K562 (cell line): ENCODE measurements at regions not wholly inside any gene's neighbourhood (a gene's known extent, or its start where the extent isn't known, plus 50 kb on each side); places are given as distances from the start of the nearest gene placed in this dataset.

Experiments used
- ARID1B ChIP-seq: fragments of 450-650 bp; IDR thresholded peaks from 2 replicates; pipeline ENCODE4 v1.6.1; 2016; ENCODE audit warnings: antibody characterized with exemption, mild to moderate bottlenecking, inconsistent platforms
- ASH1L ChIP-seq: fragments of 450-650 bp; IDR thresholded peaks from 2 replicates; pipeline ENCODE4 v1.6.1; 2018; ENCODE audit warnings: borderline replicate concordance, mild to moderate bottlenecking, low read depth; ENCODE audit not compliant: partially characterized antibody
- EP300 ChIP-seq: IDR thresholded peaks from 2 replicates; pipeline ENCODE4 v1.6.1; 2012; ENCODE audit warnings: low read length, improper control_type of control experiment
- ETV6 ChIP-seq, 3 experiments: fragments of 150-350 bp in 1 of 3; sonication (generic) in 1 of 3; formaldehyde crosslinking in 1 of 3; IDR thresholded peaks; 2 replicates each; pipeline versions ENCODE4 v1.6.1 to v1.8.0; 2014 to 2022; ENCODE audit warnings: borderline replicate concordance in 2 of 3, low read depth in 2 of 3, antibody characterized with exemption in 1 of 3, low read length in 1 of 3, mild to moderate bottlenecking in 1 of 3, missing genetic modification reagents in 1 of 3
- HDGF ChIP-seq: fragments of 450-650 bp; IDR thresholded peaks from 2 replicates; pipeline ENCODE4 v1.6.1; 2016
- L3MBTL2 ChIP-seq: fragments of 450-650 bp; IDR thresholded peaks from 2 replicates; pipeline ENCODE4 v1.6.1; 2016; ENCODE audit warnings: mild to moderate bottlenecking, moderate library complexity
- MEF2D ChIP-seq: conservative IDR thresholded peaks from 2 replicates; pipeline ENCODE4 v1.6.1; 2016; ENCODE audit warnings: low read depth, missing genetic modification characterization, missing compliant biosample characterization
- MTA2 ChIP-seq: fragments of 450-650 bp; IDR thresholded peaks from 2 replicates; pipeline ENCODE4 v1.6.1; 2016; ENCODE audit warnings: low read depth
- RBM17 ChIP-seq: fragments of 200-400 bp; formaldehyde crosslinking; IDR thresholded peaks from 2 replicates; pipeline ENCODE4 v1.6.1; 2017; ENCODE audit warnings: low read depth, mild to moderate bottlenecking, low read length, borderline replicate concordance
- SMAD4 ChIP-seq: fragments of 250-450 bp; sonication (Bioruptor Pico); conservative IDR thresholded peaks from 2 replicates; pipeline ENCODE4 v1.8.0; 2021; ENCODE audit warnings: inconsistent platforms, mild to moderate bottlenecking, moderate library complexity
- TCF3 ChIP-seq: sonication (generic); formaldehyde crosslinking; IDR thresholded peaks from 2 replicates; pipeline ENCODE4 v1.4.0; 2020; ENCODE audit warnings: mild to moderate bottlenecking, missing genetic modification reagents
- TEAD2 ChIP-seq: fragments of 450-650 bp; IDR thresholded peaks from 2 replicates; pipeline ENCODE4 v1.6.1; 2016; ENCODE audit warnings: missing genetic modification characterization, control low read depth, missing compliant biosample characterization
- TEAD4 ChIP-seq, 2 experiments: sonication (generic) in 1 of 2; formaldehyde crosslinking in 1 of 2; IDR thresholded peaks; 2 replicates each; pipeline versions ENCODE4 v1.6.1 to v1.8.0; 2012 to 2022; ENCODE audit warnings: borderline replicate concordance in 1 of 2, inconsistent platforms in 1 of 2, low read length in 1 of 2, mild to moderate bottlenecking in 1 of 2, missing genetic modification reagents in 1 of 2
- ZNF23 ChIP-seq: fragments of 250-450 bp; sonication (Bioruptor Pico); IDR thresholded peaks from 2 replicates; pipeline ENCODE4 v1.4.0; 2020; ENCODE audit warnings: mild to moderate bottlenecking
- TF ChIP-seq, protein P1 (sequence below): sonication (generic); formaldehyde crosslinking; IDR thresholded peaks from 2 replicates; pipeline ENCODE4 v1.4.0; 2020; ENCODE audit warnings: mild to moderate bottlenecking, missing genetic modification reagents
- TF ChIP-seq, protein P2 (sequence below): sonication (generic); formaldehyde crosslinking; IDR thresholded peaks from 2 replicates; pipeline ENCODE4 v1.8.0; 2022; ENCODE audit warnings: mild to moderate bottlenecking, low read depth, missing genetic modification reagents
- TF ChIP-seq, protein P3 (sequence below): fragments of 450-650 bp; formaldehyde crosslinking; IDR thresholded peaks from 2 replicates; pipeline ENCODE4 v1.4.0; 2022; ENCODE audit warnings: missing genetic modification characterization
- TF ChIP-seq, protein P4 (sequence below): fragments of 250-450 bp; sonication (Bioruptor Pico); IDR thresholded peaks from 2 replicates; pipeline ENCODE4 v1.8.0; 2021; ENCODE audit warnings: borderline replicate concordance, mild to moderate bottlenecking, moderate library complexity; ENCODE audit not compliant: poor library complexity, severe bottlenecking
- TF ChIP-seq, protein P5 (sequence below): fragments of 450-650 bp; IDR thresholded peaks from 2 replicates; pipeline ENCODE4 v1.6.1; 2017; ENCODE audit warnings: antibody characterized with exemption

DNA sequence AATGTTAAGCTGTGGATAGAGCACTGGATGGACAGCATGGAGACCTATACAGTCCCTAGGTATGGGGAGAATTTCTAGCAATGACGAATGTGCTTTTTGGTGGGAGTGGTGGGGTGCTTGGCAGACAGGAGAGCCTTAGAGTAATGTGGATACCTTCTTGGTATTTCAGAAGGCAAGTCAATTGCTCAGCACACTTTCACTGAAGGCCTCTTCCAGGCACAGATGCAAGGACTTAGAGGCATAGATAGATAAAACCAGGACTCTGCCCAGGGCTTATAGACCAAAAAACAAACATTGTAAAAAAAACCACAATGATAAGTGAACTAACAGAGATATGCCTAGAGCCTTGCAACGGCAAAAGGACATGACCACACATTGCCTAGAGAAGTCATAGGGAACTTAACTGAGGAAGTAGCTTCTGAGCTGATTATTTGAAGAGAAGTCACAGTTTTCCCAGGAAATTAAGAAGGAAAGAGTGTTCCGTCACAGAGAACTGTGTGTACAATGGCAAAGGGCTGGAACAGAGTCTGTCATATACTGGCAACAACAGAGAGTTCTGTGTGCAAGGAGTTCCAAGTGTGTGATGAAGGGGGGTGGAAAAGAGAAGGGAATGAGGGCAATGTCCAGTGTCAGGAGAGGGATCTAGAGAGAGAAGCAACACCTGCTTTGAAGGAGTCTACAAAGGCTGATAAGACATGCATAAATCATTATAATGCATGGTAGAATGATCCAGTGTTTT, 65.9 kb upstream of the PICALM start (continued):
- TF ChIP-seq, protein P1, sequence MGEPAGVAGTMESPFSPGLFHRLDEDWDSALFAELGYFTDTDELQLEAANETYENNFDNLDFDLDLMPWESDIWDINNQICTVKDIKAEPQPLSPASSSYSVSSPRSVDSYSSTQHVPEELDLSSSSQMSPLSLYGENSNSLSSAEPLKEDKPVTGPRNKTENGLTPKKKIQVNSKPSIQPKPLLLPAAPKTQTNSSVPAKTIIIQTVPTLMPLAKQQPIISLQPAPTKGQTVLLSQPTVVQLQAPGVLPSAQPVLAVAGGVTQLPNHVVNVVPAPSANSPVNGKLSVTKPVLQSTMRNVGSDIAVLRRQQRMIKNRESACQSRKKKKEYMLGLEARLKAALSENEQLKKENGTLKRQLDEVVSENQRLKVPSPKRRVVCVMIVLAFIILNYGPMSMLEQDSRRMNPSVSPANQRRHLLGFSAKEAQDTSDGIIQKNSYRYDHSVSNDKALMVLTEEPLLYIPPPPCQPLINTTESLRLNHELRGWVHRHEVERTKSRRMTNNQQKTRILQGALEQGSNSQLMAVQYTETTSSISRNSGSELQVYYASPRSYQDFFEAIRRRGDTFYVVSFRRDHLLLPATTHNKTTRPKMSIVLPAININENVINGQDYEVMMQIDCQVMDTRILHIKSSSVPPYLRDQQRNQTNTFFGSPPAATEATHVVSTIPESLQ (CRISPR knock-in tag) = no peak
- TF ChIP-seq MTA2 (peak; percentile 55), TEAD2 (tag) (0 out of 2 replicates have a peak, but pooled peaks have one; percentile 19), TEAD4 (IDR thresholded peaks at IDR 0.05; ENCODE audit: low read length) (peak; percentile 88), TEAD4 (CRISPR knock-in tag; IDR thresholded peaks at IDR 0.05; ENCODE audit: borderline replicate concordance) (no peak), ARID1B (peak; percentile 87), HDGF (peak; percentile 87), L3MBTL2 (peak; percentile 50), ZNF23 (CRISPR knock-in tag) (no peak), MEF2D (tag) (no peak; the same call in none of the 2 replicates), SMAD4 (CRISPR knock-in tag) (peak; percentile 64), ASH1L (no peak), ETV6 (IDR thresholded peaks at IDR 0.05; ENCODE audit: borderline replicate concordance in 1 of 2, low read depth in 2 of 2, low read length in 1 of 2) (peak; percentile 60 to 94; a peak in 3 of 4 replicates), ETV6 (CRISPR knock-in tag; IDR thresholded peaks at IDR 0.05; ENCODE audit: borderline replicate concordance) (no peak), EP300 (peak; percentile 89), RBM17 (no peak), TCF3 (CRISPR knock-in tag) (peak; percentile 83)
- TF ChIP-seq, protein P2, sequence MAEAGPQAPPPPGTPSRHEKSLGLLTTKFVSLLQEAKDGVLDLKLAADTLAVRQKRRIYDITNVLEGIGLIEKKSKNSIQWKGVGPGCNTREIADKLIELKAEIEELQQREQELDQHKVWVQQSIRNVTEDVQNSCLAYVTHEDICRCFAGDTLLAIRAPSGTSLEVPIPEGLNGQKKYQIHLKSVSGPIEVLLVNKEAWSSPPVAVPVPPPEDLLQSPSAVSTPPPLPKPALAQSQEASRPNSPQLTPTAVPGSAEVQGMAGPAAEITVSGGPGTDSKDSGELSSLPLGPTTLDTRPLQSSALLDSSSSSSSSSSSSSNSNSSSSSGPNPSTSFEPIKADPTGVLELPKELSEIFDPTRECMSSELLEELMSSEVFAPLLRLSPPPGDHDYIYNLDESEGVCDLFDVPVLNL (CRISPR knock-in tag) = no peak
- TF ChIP-seq, protein P3, sequence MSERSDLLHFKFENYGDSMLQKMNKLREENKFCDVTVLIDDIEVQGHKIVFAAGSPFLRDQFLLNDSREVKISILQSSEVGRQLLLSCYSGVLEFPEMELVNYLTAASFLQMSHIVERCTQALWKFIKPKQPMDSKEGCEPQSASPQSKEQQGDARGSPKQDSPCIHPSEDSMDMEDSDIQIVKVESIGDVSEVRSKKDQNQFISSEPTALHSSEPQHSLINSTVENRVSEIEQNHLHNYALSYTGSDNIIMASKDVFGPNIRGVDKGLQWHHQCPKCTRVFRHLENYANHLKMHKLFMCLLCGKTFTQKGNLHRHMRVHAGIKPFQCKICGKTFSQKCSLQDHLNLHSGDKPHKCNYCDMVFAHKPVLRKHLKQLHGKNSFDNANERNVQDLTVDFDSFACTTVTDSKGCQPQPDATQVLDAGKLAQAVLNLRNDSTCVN (CRISPR knock-in tag) = no peak
- TF ChIP-seq, protein P4, sequence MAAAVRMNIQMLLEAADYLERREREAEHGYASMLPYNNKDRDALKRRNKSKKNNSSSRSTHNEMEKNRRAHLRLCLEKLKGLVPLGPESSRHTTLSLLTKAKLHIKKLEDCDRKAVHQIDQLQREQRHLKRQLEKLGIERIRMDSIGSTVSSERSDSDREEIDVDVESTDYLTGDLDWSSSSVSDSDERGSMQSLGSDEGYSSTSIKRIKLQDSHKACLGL (CRISPR knock-in tag) = no peak
- TF ChIP-seq, protein P5, sequence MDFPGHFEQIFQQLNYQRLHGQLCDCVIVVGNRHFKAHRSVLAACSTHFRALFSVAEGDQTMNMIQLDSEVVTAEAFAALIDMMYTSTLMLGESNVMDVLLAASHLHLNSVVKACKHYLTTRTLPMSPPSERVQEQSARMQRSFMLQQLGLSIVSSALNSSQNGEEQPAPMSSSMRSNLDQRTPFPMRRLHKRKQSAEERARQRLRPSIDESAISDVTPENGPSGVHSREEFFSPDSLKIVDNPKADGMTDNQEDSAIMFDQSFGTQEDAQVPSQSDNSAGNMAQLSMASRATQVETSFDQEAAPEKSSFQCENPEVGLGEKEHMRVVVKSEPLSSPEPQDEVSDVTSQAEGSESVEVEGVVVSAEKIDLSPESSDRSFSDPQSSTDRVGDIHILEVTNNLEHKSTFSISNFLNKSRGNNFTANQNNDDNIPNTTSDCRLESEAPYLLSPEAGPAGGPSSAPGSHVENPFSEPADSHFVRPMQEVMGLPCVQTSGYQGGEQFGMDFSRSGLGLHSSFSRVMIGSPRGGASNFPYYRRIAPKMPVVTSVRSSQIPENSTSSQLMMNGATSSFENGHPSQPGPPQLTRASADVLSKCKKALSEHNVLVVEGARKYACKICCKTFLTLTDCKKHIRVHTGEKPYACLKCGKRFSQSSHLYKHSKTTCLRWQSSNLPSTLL = no peak
